H1 (cell line): ENCODE measurements at regions not wholly inside any gene's neighbourhood (a gene's known extent, or its start where the extent isn't known, plus 50 kb on each side); places are given as distances from the start of the nearest gene placed in this dataset.

Experiments
- CTCF ChIA-PET: fragments of 300-600 bp; sonication (Branson Sonifier 250); formaldehyde crosslinking; loops from one replicate; lab custom pipeline; 2021; ENCODE audit not compliant: partially characterized antibody; lab: Charles Lee
- POLR2A ChIA-PET: fragments of 300-600 bp; sonication (Branson Sonifier 250); formaldehyde crosslinking; loops from one replicate; lab custom pipeline; 2021; ENCODE audit warnings: inconsistent platforms; ENCODE audit not compliant: partially characterized antibody; lab: Charles Lee
- DNase-seq, 2 experiments: peaks; one replicate each; pipeline versions ENCODE4 v3.0.0 to v3.0.0-alpha.2; 2010 to 2022; ENCODE audit warnings: low spot score in 2 of 2, low read depth in 1 of 2, mixed read lengths in 1 of 2
- FAIRE-seq: peaks from 2 replicates; lab custom pipeline; 2011; peaks lifted over from hg19 to GRCh38; lab: Jason Lieb, UNC
- H2AFZ ChIP-seq: 2 replicates; pipeline ENCODE4 v1.8.1; 2012; ENCODE audit warnings: low read length, inconsistent platforms
- H2AK5ac ChIP-seq: 2 replicates; pipeline ENCODE4 v1.6.1; 2013; ENCODE audit warnings: low read depth, low read length
- H2BK120ac ChIP-seq: replicated peaks from 2 replicates; pipeline ENCODE3; 2013; ENCODE audit warnings: low read depth, low read length, inconsistent platforms
- H2BK12ac ChIP-seq: 2 replicates; pipeline ENCODE4 v1.6.1; 2013; ENCODE audit warnings: low read depth, low read length
- H2BK15ac ChIP-seq: 2 replicates; pipeline ENCODE4 v1.6.1; 2013; ENCODE audit warnings: low read length
- H2BK20ac ChIP-seq: 2 replicates; pipeline ENCODE4 v1.6.1; 2013; ENCODE audit warnings: low read length
- H2BK5ac ChIP-seq: 2 replicates; pipeline ENCODE4 v1.6.1; 2013; ENCODE audit warnings: low read depth, low read length
- H3K14ac ChIP-seq: 2 replicates; pipeline ENCODE4 v1.6.1; 2013; ENCODE audit warnings: inconsistent platforms; ENCODE audit not compliant: insufficient read length
- H3K18ac ChIP-seq: 2 replicates; pipeline ENCODE4 v1.6.1; 2013; ENCODE audit warnings: low read length; ENCODE audit errors: extremely low read depth
- H3K23ac ChIP-seq: 2 replicates; pipeline ENCODE4 v1.6.1; 2013; ENCODE audit warnings: inconsistent platforms; ENCODE audit not compliant: insufficient read length
- H3K23me2 ChIP-seq: 2 replicates; pipeline ENCODE4 v1.6.1; 2013; ENCODE audit warnings: low read depth, low read length
- H3K27ac ChIP-seq: 2 replicates; pipeline ENCODE4 v1.6.1; 2011; ENCODE audit warnings: low read depth, low read length, inconsistent platforms
- H3K27me3 ChIP-seq, 4 experiments: replicated peaks in 1 of 4; 1 replicate in 1 of 4; 2 replicates in 3 of 4; pipeline versions ENCODE4 v1.6.1 to v1.8.1; 2011 to 2013; ENCODE audit warnings: low read length in 3 of 4, mild to moderate bottlenecking in 3 of 4, inconsistent platforms in 2 of 4, mixed read lengths in 2 of 4, moderate library complexity in 1 of 4; ENCODE audit not compliant: control insufficient read depth in 3 of 4, insufficient read depth in 3 of 4; ENCODE audit errors: extremely low read depth in 1 of 4
- H3K36me3 ChIP-seq, 4 experiments: 2 replicates each; pipeline versions ENCODE4 v1.6.1 to v1.8.1; 2011 to 2013; ENCODE audit warnings: mild to moderate bottlenecking in 4 of 4, low read length in 3 of 4, moderate library complexity in 2 of 4, control low read depth in 1 of 4, inconsistent platforms in 1 of 4; ENCODE audit not compliant: insufficient read depth in 4 of 4, control insufficient read depth in 2 of 4
- H3K4ac ChIP-seq: replicated peaks from 2 replicates; pipeline ENCODE3; 2013; ENCODE audit warnings: low read length, low read depth, mixed read lengths, inconsistent platforms; ENCODE audit not compliant: insufficient read length
- H3K4me1 ChIP-seq, 4 experiments: replicated peaks in 1 of 4; 1 replicate in 1 of 4; 2 replicates in 3 of 4; pipeline versions ENCODE4 v1.6.1 to v1.8.1; 2011 to 2013; ENCODE audit warnings: low read length in 3 of 4, inconsistent platforms in 2 of 4, mixed read lengths in 1 of 4; ENCODE audit not compliant: insufficient read depth in 4 of 4, control insufficient read depth in 3 of 4
- H3K4me2 ChIP-seq, 2 experiments: 2 replicates each; pipeline versions ENCODE4 v1.6.1 to v1.8.1; 2011 to 2013; ENCODE audit warnings: low read depth in 2 of 2, low read length in 2 of 2, control low read depth in 1 of 2, inconsistent platforms in 1 of 2, mild to moderate bottlenecking in 1 of 2; ENCODE audit not compliant: insufficient read depth in 1 of 2
- H3K4me3 ChIP-seq, 4 experiments: fragments of 200-600, 300-600 bp in 1 of 4; sonication (generic), shearing (Covaris generic), sonication (Bioruptor Twin) in 1 of 4; 2 replicates each; pipeline versions ENCODE4 v1.5.1 to v1.8.1; 2011 to 2016; ENCODE audit warnings: low read length in 4 of 4, low read depth in 3 of 4, control low read depth in 2 of 4, inconsistent platforms in 2 of 4, mild to moderate bottlenecking in 2 of 4, mixed read lengths in 1 of 4, moderate library complexity in 1 of 4; ENCODE audit not compliant: insufficient read depth in 2 of 4; ENCODE audit errors: extremely low read depth in 1 of 4
- H3K56ac ChIP-seq: replicated peaks from 2 replicates; pipeline ENCODE3; 2013; ENCODE audit warnings: low read depth, mild to moderate bottlenecking, mixed read lengths, low read length, inconsistent platforms; ENCODE audit not compliant: insufficient read length
- H3K79me1 ChIP-seq: 2 replicates; pipeline ENCODE4 v1.6.1; 2013; ENCODE audit warnings: low read depth, low read length, control low read depth
- H3K79me2 ChIP-seq, 2 experiments: 2 replicates each; pipeline versions ENCODE4 v1.6.1 to v1.8.1; 2012 to 2013; ENCODE audit warnings: low read length in 2 of 2, mild to moderate bottlenecking in 2 of 2, inconsistent platforms in 1 of 2; ENCODE audit not compliant: insufficient read depth in 2 of 2, control insufficient read depth in 1 of 2
- H3K9ac ChIP-seq, 4 experiments: replicated peaks in 1 of 4; 1 replicate in 1 of 4; 2 replicates in 3 of 4; pipeline versions ENCODE4 v1.6.1 to v1.8.1; 2011 to 2013; ENCODE audit warnings: low read depth in 3 of 4, low read length in 3 of 4, control low read depth in 2 of 4, mild to moderate bottlenecking in 2 of 4, moderate library complexity in 2 of 4, inconsistent platforms in 1 of 4; ENCODE audit errors: extremely low read depth in 1 of 4
- H3K9me3 ChIP-seq, 2 experiments: 2 replicates each; pipeline versions ENCODE4 v1.6.1 to v1.8.1; 2012 to 2013; ENCODE audit warnings: mild to moderate bottlenecking in 2 of 2, moderate library complexity in 2 of 2, control low read depth in 1 of 2, inconsistent platforms in 1 of 2, low read depth in 1 of 2, low read length in 1 of 2, mixed read lengths in 1 of 2; ENCODE audit not compliant: insufficient read depth in 2 of 2
- H4K20me1 ChIP-seq, 2 experiments: replicated peaks in 1 of 2; 2 replicates each; pipeline versions ENCODE3 to v1.8.1; 2011 to 2013; ENCODE audit warnings: inconsistent platforms in 2 of 2, low read length in 2 of 2, mild to moderate bottlenecking in 1 of 2; ENCODE audit not compliant: insufficient read depth in 2 of 2, control insufficient read depth in 1 of 2
- H4K5ac ChIP-seq: 2 replicates; pipeline ENCODE4 v1.6.1; 2013; ENCODE audit warnings: low read length, low read depth, mixed read lengths, inconsistent platforms; ENCODE audit not compliant: insufficient read length
- H4K8ac ChIP-seq: 2 replicates; pipeline ENCODE4 v1.8.0; 2013; ENCODE audit warnings: mild to moderate bottlenecking, moderate library complexity, low read length, inconsistent platforms; ENCODE audit not compliant: insufficient read depth; ENCODE audit errors: extremely low read depth
- H4K91ac ChIP-seq: replicated peaks from 2 replicates; pipeline ENCODE3; 2013; ENCODE audit warnings: low read length, mixed read lengths, inconsistent platforms; ENCODE audit not compliant: insufficient read length
- BACH1 ChIP-seq: IDR thresholded peaks from 2 replicates; pipeline ENCODE4 v1.6.1; 2012; ENCODE audit warnings: low read length, improper control_type of control experiment
- BRCA1 ChIP-seq: IDR thresholded peaks from 2 replicates; pipeline ENCODE4 v1.6.1; 2012; ENCODE audit warnings: low read depth, low read length, improper control_type of control experiment
- CBX8 ChIP-seq: fragments of 300-800, 300-1000 bp; sonication (generic); IDR thresholded peaks from 2 replicates; pipeline ENCODE4 v1.7.1; 2016; ENCODE audit warnings: low read depth, low read length, borderline replicate concordance
- CTBP2 ChIP-seq: IDR thresholded peaks from 2 replicates; pipeline ENCODE4 v1.7.0; 2011; ENCODE audit warnings: borderline replicate concordance, mild to moderate bottlenecking, moderate library complexity, mixed read lengths, low read length; ENCODE audit not compliant: insufficient read depth, insufficient read length
- EGR1 ChIP-seq: IDR thresholded peaks from 2 replicates; pipeline ENCODE4 v1.6.1; 2011; ENCODE audit warnings: low read depth, low read length, borderline replicate concordance
- JUND ChIP-seq: IDR thresholded peaks from 2 replicates; pipeline ENCODE4 v1.6.1; 2011; ENCODE audit warnings: mild to moderate bottlenecking, improper control_type of control experiment, low read length
- NANOG ChIP-seq: IDR thresholded peaks from 2 replicates; pipeline ENCODE4 v1.6.1; 2011; ENCODE audit warnings: low read length, low read depth, mild to moderate bottlenecking, inconsistent platforms; ENCODE audit not compliant: insufficient read depth, poor library complexity, severe bottlenecking
- PHF8 ChIP-seq: fragments of 200-600 bp; sonication (generic); conservative IDR thresholded peaks from 2 replicates; pipeline ENCODE4 v1.7.1; 2012; ENCODE audit warnings: low read depth, mild to moderate bottlenecking, inconsistent platforms, low read length, moderate library complexity
- POU5F1 ChIP-seq: IDR thresholded peaks from 2 replicates; pipeline ENCODE4 v1.6.1; 2011; ENCODE audit warnings: low read depth, mild to moderate bottlenecking, low read length, moderate library complexity
- RBBP5 ChIP-seq: IDR thresholded peaks from 2 replicates; pipeline ENCODE4 v1.7.1; 2012; ENCODE audit warnings: low read depth, mild to moderate bottlenecking, inconsistent platforms, low read length, moderate library complexity, borderline replicate concordance
- SIX5 ChIP-seq: IDR thresholded peaks from 2 replicates; pipeline ENCODE4 v1.6.1; 2011; ENCODE audit warnings: mild to moderate bottlenecking, low read depth, low read length
- SUZ12 ChIP-seq: fragments of 200-600 bp; sonication (generic); IDR thresholded peaks from 2 replicates; pipeline ENCODE4 v1.6.1; 2012; ENCODE audit warnings: mild to moderate bottlenecking, inconsistent platforms, low read length, moderate library complexity, mixed read lengths
- TEAD4 ChIP-seq: IDR thresholded peaks from 2 replicates; pipeline ENCODE4 v1.6.1; 2012; ENCODE audit warnings: low read depth, low read length, inconsistent platforms, mixed read lengths
- WGBS, 2 experiments: shearing (Covaris generic) in 1 of 2; methylation state at CpG; one replicate each; pipeline versions ENCODE4 v1.1.6 to v1.1.7; 2013 to 2015; ENCODE audit warnings: low lambda C conversion rate in 2 of 2, mixed read lengths in 2 of 2, inconsistent platforms in 1 of 2, low coverage in 1 of 2, missing lambda C conversion rate in 1 of 2; ENCODE audit not compliant: insufficient replicate concordance in 2 of 2, insufficient coverage in 1 of 2, insufficient read length in 1 of 2; ENCODE audit errors: extremely low coverage in 1 of 2, missing lambda C conversion rate in 1 of 2; 5-methylcytosine and 5-hydroxymethylcytosine counted together
- TF ChIP-seq, protein P1 (sequence below): IDR thresholded peaks from 2 replicates; pipeline ENCODE4 v1.6.1; 2012; ENCODE audit warnings: inconsistent platforms

DNA sequence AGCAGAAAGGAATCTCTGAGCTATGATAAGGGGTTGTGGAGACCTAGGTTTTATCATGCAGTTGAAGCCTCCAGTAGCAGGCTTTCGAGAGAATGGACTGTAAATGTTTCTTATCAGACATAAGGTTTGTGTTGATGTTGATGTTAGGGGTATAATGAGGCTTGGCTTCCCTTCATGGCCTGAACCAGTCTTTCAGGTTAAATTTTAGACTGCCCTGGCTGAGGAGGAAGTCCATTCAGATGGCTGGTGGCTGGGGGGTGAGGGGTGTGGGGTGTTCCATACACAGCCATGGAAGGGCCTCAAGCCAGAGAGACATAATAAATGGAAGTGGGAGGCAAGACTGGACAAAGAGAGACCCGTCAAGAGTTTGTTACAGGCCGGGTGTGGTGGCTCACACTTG lies 65.1 kb downstream of the IRF2BPL start:
- H2AFZ ChIP-seq, result no peak overlapping the region
- H3K56ac ChIP-seq, result no peak overlapping the region
- H3K36me3 ChIP-seq, result no peaks in the 10 kb centered on the region
- H3K27ac ChIP-seq, result no peak overlapping the region
- CTCF ChIA-PET, result interaction anchor here (0.6 to 10.4 kb wide), 12 partner anchors 9 to 253 kb away, joined by 3 to 151 read pairs (median 4); no protein-coding TSS in a partner anchor
- no peak overlapping the region for H4K5ac ChIP-seq
- no peaks in the 10 kb centered on the region for H4K20me1 ChIP-seq
- 0 out of 2 replicates have a peak overlapping the region, but pooled peaks have one; percentile 11 for H3K18ac ChIP-seq
- H2BK20ac ChIP-seq, result peak overlapping the region; percentile 93
- H3K79me1 ChIP-seq, result no peaks in the 10 kb centered on the region
- FAIRE-seq (no peak), DNase-seq (no peak)
- H2BK5ac ChIP-seq, result peak overlapping the region; percentile 80; the same call in 1 of the 2 replicates
- H2BK12ac ChIP-seq, result peak overlapping the region; percentile 86; the same call in 1 of the 2 replicates
- H3K4ac ChIP-seq, result peak overlapping the region; percentile 19
- peaks cover 25 to 36% (median 28%) of the 10 kb centered on the region in 4 experiments for H3K4me1 ChIP-seq
- no peaks in the 10 kb centered on the region; the same call in 1 of the 2 replicates for H3K23me2 ChIP-seq
- no peak overlapping the region for H2AK5ac ChIP-seq
- H3K4me3 ChIP-seq, result no peak overlapping the region
- H2BK120ac ChIP-seq, result peak overlapping the region; percentile 77
- no peaks in the 10 kb centered on the region for H3K27me3 ChIP-seq
- WGBS, 2 experiments, result 98% methylated on average over 3 of the region's 3 CpGs; no CpG with 5 or more reads in 1 of the 2 experiments
- no peak overlapping the region for H3K14ac ChIP-seq
- POLR2A ChIA-PET, result interaction anchor here (1.7 to 6.4 kb wide), 4 partner anchors 38 to 63 kb away, joined by 3 to 71 read pairs (median 16); partner anchors contain the start of gene IRF2BPL
- H3K9ac ChIP-seq, result no peak overlapping the region
- peak overlapping the region; percentile 66 for H4K91ac ChIP-seq
- no peaks in the 10 kb centered on the region for H3K79me2 ChIP-seq
- peak overlapping the region; percentile 81; the same call in 1 of the 2 replicates for H2BK15ac ChIP-seq
- no peaks in the 10 kb centered on the region for H3K9me3 ChIP-seq
- no peak overlapping the region for H3K23ac ChIP-seq
- H3K4me2 ChIP-seq, result no peak overlapping the region
- H4K8ac ChIP-seq, result no peak overlapping the region
- no peak for TF ChIP-seq CTBP2
- no peak for TF ChIP-seq JUND
- TF ChIP-seq TEAD4, result no peak
- TF ChIP-seq SUZ12, result no peak
- no peak for TF ChIP-seq BRCA1
- no peak for TF ChIP-seq RBBP5
- TF ChIP-seq POU5F1, result no peak
- TF ChIP-seq BACH1, result no peak
- TF ChIP-seq SIX5, result no peak
- no peak for TF ChIP-seq PHF8
- no peak for TF ChIP-seq CBX8
- no peak for TF ChIP-seq NANOG
- TF ChIP-seq, protein P1, sequence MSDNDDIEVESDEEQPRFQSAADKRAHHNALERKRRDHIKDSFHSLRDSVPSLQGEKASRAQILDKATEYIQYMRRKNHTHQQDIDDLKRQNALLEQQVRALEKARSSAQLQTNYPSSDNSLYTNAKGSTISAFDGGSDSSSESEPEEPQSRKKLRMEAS, result no peak
- no peak for TF ChIP-seq EGR1
